GM21786 (cell line): ENCODE measurements at regions not wholly inside any gene's neighbourhood (a gene's known extent, or its start where the extent isn't known, plus 50 kb on each side); places are given as distances from the start of the nearest gene placed in this dataset.

Source experiments
- ATAC-seq: cut with Tn5 transposase; IDR thresholded peaks from one replicate; pipeline ENCODE4 v1.9.1; 2021; ENCODE audit not compliant: unreplicated experiment

GRCh38 chr4:20302336-20302735, 50.6 kb downstream of the SLIT2 start:
- ATAC-seq: no peak

GRCh38 chr4:20305976-20306375, 54.3 kb downstream of the SLIT2 start:
- ATAC-seq: no peak

GRCh38 chr4:20311856-20312255, 60.2 kb downstream of the SLIT2 start:
- no peak for ATAC-seq

- ATAC-seq: no peak
Measured at GRCh38 chr4:20313237-20314030, 61.7 kb downstream of the SLIT2 start.

- ATAC-seq: no peak
Measured at GRCh38 chr4:20317424-20317985, 65.8 kb downstream of the SLIT2 start.

- no peak for ATAC-seq
Measured at GRCh38 chr4:20318001-20318908, 66.5 kb downstream of the SLIT2 start.

- ATAC-seq: no peak
Measured at GRCh38 chr4:20318909-20319277, 67.2 kb downstream of the SLIT2 start.

GRCh38 chr4:20319825-20320612, 68.3 kb downstream of the SLIT2 start:
- no peak for ATAC-seq

- ATAC-seq: no peak
Measured at GRCh38 chr4:20323991-20324390, 72.3 kb downstream of the SLIT2 start.

- ATAC-seq: no peak
Measured at GRCh38 chr4:20326460-20326859, 74.8 kb downstream of the SLIT2 start.

GRCh38 chr4:20326977-20327376, 75.3 kb downstream of the SLIT2 start:
- ATAC-seq: no peak

- no peak for ATAC-seq
Measured at GRCh38 chr4:20327808-20328207, 76.1 kb downstream of the SLIT2 start.

GRCh38 chr4:20331642-20332041, 79.9 kb downstream of the SLIT2 start:
- no peak for ATAC-seq

- ATAC-seq: no peak
Measured at GRCh38 chr4:20333141-20333715, 81.5 kb downstream of the SLIT2 start.

GRCh38 chr4:20337261-20337664, 85.6 kb downstream of the SLIT2 start:
- no peak for ATAC-seq

GRCh38 chr4:20338841-20339240, 87.1 kb downstream of the SLIT2 start:
- no peak for ATAC-seq

GRCh38 chr4:20341134-20341738, 89.5 kb downstream of the SLIT2 start:
- ATAC-seq: no peak

GRCh38 chr4:20347531-20347930, 95.8 kb downstream of the SLIT2 start:
- ATAC-seq: no peak

- no peak for ATAC-seq
Measured at GRCh38 chr4:20348411-20348810, 96.7 kb downstream of the SLIT2 start.
